ENCODE measurements at regions not wholly inside any gene's neighbourhood (a gene's known extent, or its start where the extent isn't known, plus 50 kb on each side); places are given as distances from the start of the nearest gene placed in this dataset.
"Not testable (repeated sequence)": the region's sequence is repeated elsewhere in the genome, so short reads cannot be mapped to it uniquely, and the experiment has no call there.

DNA sequence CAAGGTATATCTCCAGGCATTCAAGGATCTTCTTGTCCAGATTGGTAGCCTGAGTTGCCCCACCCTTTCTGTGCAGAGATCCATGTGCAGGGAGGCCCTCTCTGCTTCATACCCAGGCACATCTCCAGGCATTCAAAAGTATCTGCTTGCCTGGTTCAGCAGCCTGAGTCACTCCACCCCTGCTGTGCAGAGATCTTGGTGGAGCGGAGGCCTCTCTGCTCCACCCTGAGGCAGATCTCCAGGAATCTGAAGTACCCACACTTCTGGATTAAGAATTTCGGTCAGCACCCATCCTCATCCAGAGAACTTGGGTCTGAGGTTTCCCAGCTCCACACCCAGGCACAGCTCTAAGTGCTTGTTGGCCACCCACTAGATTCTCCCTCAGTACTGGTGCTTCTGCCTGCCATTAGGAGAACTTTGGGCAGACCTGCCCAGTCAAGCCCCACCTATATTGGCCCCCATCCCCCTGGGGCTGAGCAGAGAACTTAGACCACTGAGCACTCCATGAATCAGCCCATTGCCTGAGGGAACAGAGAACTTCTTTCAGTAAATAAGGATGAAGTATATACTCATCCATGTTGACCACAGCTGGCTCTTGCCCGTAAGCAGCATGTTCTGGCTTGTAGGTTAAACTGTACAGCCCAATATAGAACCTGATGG, 199.5 kb upstream of the ZCCHC13 start:
- H3K14ac ChIP-seq (ENCODE audit: insufficient read depth, low read length) = no peak overlapping the region
- no peak overlapping the region for H3K9ac ChIP-seq (ENCODE audit: extremely low read depth, insufficient read length, low read length)
- no peak overlapping the region for H3T11ph ChIP-seq (ENCODE audit: low read length)
- no peaks in the 10 kb centered on the region for H4K20me1 ChIP-seq (ENCODE audit: control insufficient read depth, insufficient read depth, insufficient read length)
- no peaks in the 10 kb centered on the region for H3K79me1 ChIP-seq (ENCODE audit: insufficient read depth, low read depth, low read length, poor library complexity, severe bottlenecking)
- H3K23ac ChIP-seq (ENCODE audit: insufficient read length, low read depth, low read length) = no peak overlapping the region
- H4K5ac ChIP-seq (ENCODE audit: insufficient read length, low read depth, low read length) = no peak overlapping the region
- H2BK120ac ChIP-seq (ENCODE audit: low read depth, low read length, poor library complexity, severe bottlenecking) = no peak overlapping the region
- H3K18ac ChIP-seq (ENCODE audit: insufficient read length, low read depth, low read length) = no peak overlapping the region
- DNase-seq = no peak
- no peaks in the 10 kb centered on the region for H3K4me1 Mint-ChIP-seq
- H2BK12ac ChIP-seq (ENCODE audit: insufficient read length, low read depth, low read length) = no peak overlapping the region
- no peaks in the 10 kb centered on the region; the same call in 1 of the 2 replicates for H3K27me3 Mint-ChIP-seq (ENCODE audit: low read depth)
- H3K79me2 ChIP-seq (ENCODE audit: insufficient read depth, low read length) = no peaks in the 10 kb centered on the region
- H3K23me2 ChIP-seq (ENCODE audit: insufficient read length, low read depth, low read length, poor library complexity, severe bottlenecking) = no peaks in the 10 kb centered on the region
- H3K36me3 Mint-ChIP-seq (ENCODE audit: insufficient read depth in 1 of 3, low read depth in 3 of 3) = peaks cover 58 to 60% (median 59%) of the 10 kb centered on the region in 3 experiments
- no peak overlapping the region for H3K27ac Mint-ChIP-seq
- H2BK15ac ChIP-seq (ENCODE audit: low read depth, low read length) = no peak overlapping the region
- H3K4me2 ChIP-seq (ENCODE audit: insufficient read depth, insufficient read length, low read length) = no peak overlapping the region
- no peak overlapping the region for H3K4me3 Mint-ChIP-seq
- H3K56ac ChIP-seq (ENCODE audit: insufficient read length, low read depth, low read length) = no peak overlapping the region
- peaks cover 24% of the 10 kb centered on the region for H3K9me3 ChIP-seq (ENCODE audit: control insufficient read depth, low read depth, low read length)
- no peak overlapping the region for H2AK5ac ChIP-seq (ENCODE audit: insufficient read length, low read length)
- H4K8ac ChIP-seq (replicated peaks; ENCODE audit: insufficient read length, low read depth, low read length) = no peak overlapping the region
- no peak overlapping the region for H4K91ac ChIP-seq (ENCODE audit: insufficient read length, low read depth, low read length)
- no peak overlapping the region for H2BK5ac ChIP-seq (ENCODE audit: insufficient read length, low read length)
- peaks cover 57 to 66% of the 10 kb centered on the region in 2 experiments for H3K9me3 Mint-ChIP-seq
- H2BK20ac ChIP-seq (ENCODE audit: low read depth, low read length, poor library complexity, severe bottlenecking) = no peak overlapping the region
- H3K4ac ChIP-seq (ENCODE audit: low read depth, low read length) = no peak overlapping the region
- H2AFZ ChIP-seq (ENCODE audit: low read length) = no peak overlapping the region
- TF ChIP-seq CTCF (conservative IDR thresholded peaks at IDR 0.05) = no peak
- H3K27ac ChIP-seq (ENCODE audit: insufficient read length, low read depth, low read length) = no peak overlapping the region
- H3K4me1 ChIP-seq (ENCODE audit: insufficient read depth, low read length) = no peaks in the 10 kb centered on the region
- WGBS (ENCODE audit: extremely low coverage, insufficient read length, low lambda C conversion rate) = no CpG with 5 or more reads among the region's 3 CpGs
- no peaks in the 10 kb centered on the region for H3K27me3 ChIP-seq (ENCODE audit: insufficient read depth, low read length)

DNA sequence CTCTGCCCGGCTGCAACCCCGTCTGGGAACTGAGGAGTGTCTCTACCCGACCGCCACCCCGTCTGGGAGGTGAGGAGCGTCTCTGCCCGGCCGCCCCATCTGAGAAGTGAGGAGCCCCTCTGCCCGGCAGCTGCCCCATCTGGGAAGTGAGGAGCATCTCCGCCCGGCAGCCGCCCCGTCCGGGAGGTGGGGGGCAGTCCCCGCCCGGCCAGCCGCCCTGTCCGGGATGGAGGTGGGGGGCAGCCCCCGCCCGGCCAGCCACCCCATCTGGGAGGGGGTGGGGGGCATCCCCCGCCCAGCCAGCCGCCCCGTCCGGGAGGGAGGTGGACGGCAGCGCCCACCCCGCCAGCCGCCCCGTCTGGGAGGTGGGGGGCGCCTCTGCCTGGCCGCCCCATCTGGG, 205.6 kb upstream of the ZCCHC13 start:
- not testable (repeated sequence) for DNase-seq; H4K8ac ChIP-seq (replicated peaks; ENCODE audit: insufficient read length, low read depth, low read length); H3K27me3 ChIP-seq (ENCODE audit: insufficient read depth, low read length); H3K79me1 ChIP-seq (ENCODE audit: insufficient read depth, low read depth, low read length, poor library complexity, severe bottlenecking); H2BK15ac ChIP-seq (ENCODE audit: low read depth, low read length); H3T11ph ChIP-seq (ENCODE audit: low read length); H2BK20ac ChIP-seq (ENCODE audit: low read depth, low read length, poor library complexity, severe bottlenecking); H4K91ac ChIP-seq (ENCODE audit: insufficient read length, low read depth, low read length); H3K27ac Mint-ChIP-seq; H2BK12ac ChIP-seq (ENCODE audit: insufficient read length, low read depth, low read length); H4K5ac ChIP-seq (ENCODE audit: insufficient read length, low read depth, low read length); H2AK5ac ChIP-seq (ENCODE audit: insufficient read length, low read length); H3K4ac ChIP-seq (ENCODE audit: low read depth, low read length); H2BK5ac ChIP-seq (ENCODE audit: insufficient read length, low read length); H3K14ac ChIP-seq (ENCODE audit: insufficient read depth, low read length); H2AFZ ChIP-seq (ENCODE audit: low read length); H2BK120ac ChIP-seq (ENCODE audit: low read depth, low read length, poor library complexity, severe bottlenecking); H3K56ac ChIP-seq (ENCODE audit: insufficient read length, low read depth, low read length); H3K79me2 ChIP-seq (ENCODE audit: insufficient read depth, low read length); H4K20me1 ChIP-seq (ENCODE audit: control insufficient read depth, insufficient read depth, insufficient read length); H3K23ac ChIP-seq (ENCODE audit: insufficient read length, low read depth, low read length); H3K18ac ChIP-seq (ENCODE audit: insufficient read length, low read depth, low read length); H3K4me1 ChIP-seq (ENCODE audit: insufficient read depth, low read length); H3K27ac ChIP-seq (ENCODE audit: insufficient read length, low read depth, low read length); H3K9ac ChIP-seq (ENCODE audit: extremely low read depth, insufficient read length, low read length); H3K4me1 Mint-ChIP-seq; H3K4me3 Mint-ChIP-seq; H3K4me2 ChIP-seq (ENCODE audit: insufficient read depth, insufficient read length, low read length); H3K27me3 Mint-ChIP-seq (ENCODE audit: low read depth); H3K23me2 ChIP-seq (ENCODE audit: insufficient read length, low read depth, low read length, poor library complexity, severe bottlenecking)
- Mint-ChIP-seq H3K36me3 (ENCODE audit: insufficient read depth in 1 of 3, low read depth in 3 of 3) (peaks cover 41 to 53% (median 49%) of the 10 kb centered on the region in 3 experiments), H3K9me3 (peaks cover 77 to 79% of the 10 kb centered on the region in 2 experiments)
- peaks cover 11% of the 10 kb centered on the region for H3K9me3 ChIP-seq (ENCODE audit: control insufficient read depth, low read depth, low read length)
- WGBS (ENCODE audit: extremely low coverage, insufficient read length, low lambda C conversion rate) = no CpG with 5 or more reads among the region's 31 CpGs

All from H9 (cell line).